Calu3 (cell line): ENCODE measurements at regions not wholly inside any gene's neighbourhood (a gene's known extent, or its start where the extent isn't known, plus 50 kb on each side); places are given as distances from the start of the nearest gene placed in this dataset.

Source experiments
- BruUV-seq: library from RNA; stranded (reverse); fragments of 400-500 nt; replicated peaks from 2 replicates; lab custom pipeline; 2021; lab: Mats Ljungman, UMichigan
- CTCF ChIA-PET: fragments of 300-600 bp; sonication (Branson Sonifier 250); formaldehyde crosslinking; loops from one replicate; lab custom pipeline; 2022; ENCODE audit warnings: antibody characterized with exemption; lab: Charles Lee
- DNase-seq: peaks from one replicate; pipeline ENCODE4 v3.0.0; 2022
- H3K27ac Mint-ChIP-seq: one replicate; pipeline ENCODE4 v1.8.0; 2022; ENCODE audit warnings: mixed read lengths; ENCODE audit not compliant: unreplicated experiment
- H3K27me3 Mint-ChIP-seq: one replicate; pipeline ENCODE4 v1.8.0; 2022; ENCODE audit warnings: mixed read lengths; ENCODE audit not compliant: unreplicated experiment
- H3K36me3 Mint-ChIP-seq: one replicate; pipeline ENCODE4 v1.8.0; 2022; ENCODE audit warnings: mild to moderate bottlenecking, moderate library complexity, mixed read lengths; ENCODE audit not compliant: insufficient read depth, unreplicated experiment
- H3K4me1 Mint-ChIP-seq: one replicate; pipeline ENCODE4 v1.8.0; 2022; ENCODE audit warnings: mild to moderate bottlenecking, low read depth, mixed read lengths; ENCODE audit not compliant: unreplicated experiment
- H3K4me3 Mint-ChIP-seq: one replicate; pipeline ENCODE4 v1.8.0; 2022; ENCODE audit warnings: mild to moderate bottlenecking, low read depth, moderate library complexity, mixed read lengths; ENCODE audit not compliant: unreplicated experiment
- H3K9me3 Mint-ChIP-seq: one replicate; pipeline ENCODE4 v1.8.0; 2022; ENCODE audit warnings: low read depth, mixed read lengths; ENCODE audit not compliant: unreplicated experiment
- intact Hi-C: fragments of 100-400 bp; cut with micrococcal nuclease; formaldehyde crosslinking; loops from one replicate; pipeline ENCODE4 v1.10.0; 2022; ENCODE audit not compliant: unreplicated experiment
- TF ChIP-seq, protein P1 (sequence below): fragments of 200-600 bp; IDR thresholded peaks from one replicate; pipeline ENCODE4 v1.8.0; 2022; ENCODE audit warnings: antibody characterized with exemption; ENCODE audit not compliant: unreplicated experiment

DNA sequence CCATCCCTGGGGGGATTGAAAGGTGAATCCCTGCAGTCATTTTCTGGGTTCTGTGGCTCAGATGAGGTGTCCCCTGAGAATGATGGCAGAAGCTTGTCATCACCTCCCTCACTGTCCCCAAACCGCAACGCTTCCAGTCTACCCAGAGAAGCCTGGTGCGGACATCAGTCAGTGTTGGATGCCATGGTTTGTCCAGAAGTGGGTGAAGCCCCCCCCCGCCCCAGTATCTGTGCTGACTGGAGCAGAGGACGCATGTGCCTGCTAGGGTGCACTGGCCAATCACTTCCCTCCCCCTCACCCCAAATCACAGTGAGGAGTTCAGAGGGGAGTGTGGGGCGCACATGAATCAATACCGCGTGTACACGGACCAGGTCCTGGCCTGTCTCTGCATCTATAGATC lies 150.5 kb downstream of the TEX29 start:
- CTCF ChIA-PET, result no interaction called here
- H3K27me3 Mint-ChIP-seq, result peaks cover 28% of the 10 kb centered on the region
- intact Hi-C loops, result loop anchor here (10.0 kb wide), 1 partner anchor 1134 kb away; no protein-coding TSS in a partner anchor
- no peaks in the 10 kb centered on the region for H3K36me3 Mint-ChIP-seq
- DNase-seq, result no peak
- no peak overlapping the region for H3K4me3 Mint-ChIP-seq
- no peaks in the 10 kb centered on the region for H3K4me1 Mint-ChIP-seq
- TF ChIP-seq, protein P1, sequence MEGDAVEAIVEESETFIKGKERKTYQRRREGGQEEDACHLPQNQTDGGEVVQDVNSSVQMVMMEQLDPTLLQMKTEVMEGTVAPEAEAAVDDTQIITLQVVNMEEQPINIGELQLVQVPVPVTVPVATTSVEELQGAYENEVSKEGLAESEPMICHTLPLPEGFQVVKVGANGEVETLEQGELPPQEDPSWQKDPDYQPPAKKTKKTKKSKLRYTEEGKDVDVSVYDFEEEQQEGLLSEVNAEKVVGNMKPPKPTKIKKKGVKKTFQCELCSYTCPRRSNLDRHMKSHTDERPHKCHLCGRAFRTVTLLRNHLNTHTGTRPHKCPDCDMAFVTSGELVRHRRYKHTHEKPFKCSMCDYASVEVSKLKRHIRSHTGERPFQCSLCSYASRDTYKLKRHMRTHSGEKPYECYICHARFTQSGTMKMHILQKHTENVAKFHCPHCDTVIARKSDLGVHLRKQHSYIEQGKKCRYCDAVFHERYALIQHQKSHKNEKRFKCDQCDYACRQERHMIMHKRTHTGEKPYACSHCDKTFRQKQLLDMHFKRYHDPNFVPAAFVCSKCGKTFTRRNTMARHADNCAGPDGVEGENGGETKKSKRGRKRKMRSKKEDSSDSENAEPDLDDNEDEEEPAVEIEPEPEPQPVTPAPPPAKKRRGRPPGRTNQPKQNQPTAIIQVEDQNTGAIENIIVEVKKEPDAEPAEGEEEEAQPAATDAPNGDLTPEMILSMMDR, result no peak
- BruUV-seq, result no TSS peak
- no peaks in the 10 kb centered on the region for H3K9me3 Mint-ChIP-seq
- no peak overlapping the region for H3K27ac Mint-ChIP-seq

- Mint-ChIP-seq H3K4me3 (no peak overlapping the region), H3K27ac (no peak overlapping the region), H3K36me3 (no peaks in the 10 kb centered on the region), H3K4me1 (no peaks in the 10 kb centered on the region), H3K27me3 (peaks cover 27% of the 10 kb centered on the region), H3K9me3 (no peaks in the 10 kb centered on the region)
- TF ChIP-seq, protein P1, result no peak
- DNase-seq, result no peak
- BruUV-seq, result no TSS peak
- CTCF ChIA-PET, result no interaction called here
- intact Hi-C loops, result loop anchor here (10.0 kb wide), 1 partner anchor 1133 kb away; no protein-coding TSS in a partner anchor
These were observed 151.6 kb downstream of the TEX29 start for GRCh38 chr13:111472083-111472482.

- Mint-ChIP-seq H3K27me3 (peaks cover 20% of the 10 kb centered on the region), H3K4me1 (no peaks in the 10 kb centered on the region), H3K27ac (no peak overlapping the region), H3K36me3 (no peaks in the 10 kb centered on the region), H3K9me3 (no peaks in the 10 kb centered on the region), H3K4me3 (no peak overlapping the region)
- intact Hi-C loops, result loop anchor here (10.0 kb wide), 1 partner anchor 1132 kb away; no protein-coding TSS in a partner anchor
- BruUV-seq, result no TSS peak
- TF ChIP-seq, protein P1, result no peak
- no peak for DNase-seq
- CTCF ChIA-PET, result no interaction called here
These were observed 152.4 kb downstream of the TEX29 start for GRCh38 chr13:111472559-111473460.

- no TSS peak for BruUV-seq
- H3K4me3 Mint-ChIP-seq, result no peak overlapping the region
These were observed 153.9 kb downstream of the TEX29 start for GRCh38 chr13:111474136-111475002.

More at GRCh38 chr13:111474136-111475002, 153.9 kb downstream of the TEX29 start:
- Mint-ChIP-seq H3K27ac (no peak overlapping the region), H3K27me3 (peaks cover 14% of the 10 kb centered on the region), H3K9me3 (no peaks in the 10 kb centered on the region), H3K4me1 (no peaks in the 10 kb centered on the region), H3K36me3 (no peaks in the 10 kb centered on the region)
- intact Hi-C loops, result loop anchor here (2.0 to 10.0 kb wide), 2 partner anchors 970 to 1130 kb away; no protein-coding TSS in a partner anchor
- CTCF ChIA-PET, result interaction anchor here (1.0 kb wide), 1 partner anchor 970 kb away, joined by 3 read pairs; no protein-coding TSS in a partner anchor
- TF ChIP-seq, protein P1, result no peak
- DNase-seq, result no peak
